Erythroblast (primary cell): ENCODE measurements at regions not wholly inside any gene's neighbourhood (a gene's known extent, or its start where the extent isn't known, plus 50 kb on each side); places are given as distances from the start of the nearest gene placed in this dataset.
A peak's percentile ranks its signal among the peaks of the same experiment; 100 is the strongest.
"Not testable (repeated sequence)": the region's sequence is repeated elsewhere in the genome, so short reads cannot be mapped to it uniquely, and the experiment has no call there.

Source experiments
- DNase-seq, 2 experiments: peaks; one replicate each; lab custom pipeline; 2025; lab: John Stamatoyannopoulos, UW
- GATA1 ChIP-seq: IDR thresholded peaks from 2 replicates; pipeline ENCODE4 v1.6.1; 2011; ENCODE audit warnings: low read depth, mild to moderate bottlenecking, control low read depth, low read length, moderate library complexity
- POLR2A ChIP-seq: IDR thresholded peaks from 2 replicates; pipeline ENCODE4 v1.6.1; 2011; ENCODE audit warnings: mild to moderate bottlenecking, low read length

GRCh38 chr7:114788706-114789105, 133.2 kb upstream of the MDFIC start:
- TF ChIP-seq GATA1 (no peak), POLR2A (no peak)
- no peak for DNase-seq

DNA sequence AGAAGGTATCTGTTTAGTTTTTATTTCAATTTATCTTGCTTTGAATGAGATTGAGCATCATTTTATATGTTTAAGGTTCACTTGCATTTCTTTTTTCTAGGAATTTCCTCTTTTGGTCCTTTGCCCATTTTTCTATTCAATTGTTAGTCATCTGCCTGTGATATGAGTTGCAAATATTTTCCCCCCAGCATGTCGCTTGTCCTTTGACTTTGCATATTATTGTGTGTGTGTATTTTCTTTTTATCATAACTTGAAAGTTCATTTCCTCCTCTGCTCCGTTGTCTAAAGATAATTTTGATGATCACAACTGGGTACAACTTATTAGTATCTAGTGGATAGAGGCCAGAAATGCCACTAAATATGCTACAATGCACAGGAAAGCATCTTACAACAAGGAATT, 132.7 kb upstream of the MDFIC start:
- no peak for DNase-seq
- TF ChIP-seq GATA1 (no peak), POLR2A (no peak)

DNA sequence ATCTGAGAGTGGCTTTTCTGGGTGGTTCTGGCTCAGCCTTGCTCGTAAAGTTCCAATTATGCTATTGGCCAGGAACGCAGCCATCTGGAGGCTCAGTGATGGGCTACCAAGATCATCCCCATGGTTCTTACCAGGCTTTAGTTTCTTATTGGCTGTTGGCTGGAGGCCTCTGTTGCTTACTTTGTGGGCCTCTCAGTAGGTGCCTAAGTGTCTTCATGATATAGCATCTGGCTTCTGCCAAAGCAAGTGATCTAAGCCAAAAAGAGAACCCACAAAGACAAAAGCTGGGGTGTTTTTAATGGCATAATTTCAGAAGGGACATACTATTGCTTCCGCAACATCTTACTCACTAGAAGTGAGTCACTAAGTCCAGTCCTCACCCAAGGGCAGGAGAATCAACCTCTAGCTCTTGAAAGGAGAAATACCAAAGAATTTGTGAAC, 132.0 kb upstream of the MDFIC start:
- TF ChIP-seq POLR2A (no peak), GATA1 (no peak)
- DNase-seq: no peak

- DNase-seq: no peak
- TF ChIP-seq POLR2A: no peak
- TF ChIP-seq GATA1: no peak
These were observed 131.4 kb upstream of the MDFIC start for GRCh38 chr7:114790521-114790920.

GRCh38 chr7:114791771-114792170, 130.1 kb upstream of the MDFIC start:
- peak; percentile 41 to 76 for DNase-seq
- no peak for TF ChIP-seq GATA1

DNA sequence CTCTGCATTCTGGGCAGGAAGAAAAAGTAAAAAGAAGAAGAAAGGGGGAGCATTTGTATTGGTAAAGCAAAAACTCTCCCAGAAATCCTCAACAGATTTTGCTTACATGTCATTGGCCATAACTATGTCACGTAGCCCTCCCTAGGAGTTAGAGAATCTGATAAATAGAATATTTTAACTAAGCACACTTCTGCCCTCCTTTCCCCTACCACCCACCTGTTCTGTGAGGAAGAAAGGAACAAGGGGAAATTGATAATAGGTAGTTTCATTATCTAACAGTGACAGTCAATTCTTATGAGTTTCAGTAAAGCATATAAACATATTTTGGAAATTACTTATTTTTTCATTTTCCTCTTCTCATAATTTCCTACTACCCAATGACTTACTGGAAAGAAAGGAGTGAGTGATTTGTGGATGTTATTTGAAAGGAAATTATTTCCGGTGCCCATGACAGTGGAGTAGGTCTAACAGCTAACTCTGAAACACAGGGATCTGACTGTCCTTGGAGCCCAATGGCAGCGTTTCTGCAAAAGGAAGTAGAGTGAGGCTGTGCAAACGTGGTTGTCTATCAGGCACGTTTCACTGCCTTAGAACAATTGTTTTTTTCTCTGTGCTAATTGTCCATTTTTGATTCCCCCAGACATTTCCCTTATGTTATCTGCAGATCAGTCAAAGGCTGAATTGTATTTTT, 128.6 kb upstream of the MDFIC start:
- TF ChIP-seq GATA1 (no peak), POLR2A (no peak)
- DNase-seq: no peak

DNA sequence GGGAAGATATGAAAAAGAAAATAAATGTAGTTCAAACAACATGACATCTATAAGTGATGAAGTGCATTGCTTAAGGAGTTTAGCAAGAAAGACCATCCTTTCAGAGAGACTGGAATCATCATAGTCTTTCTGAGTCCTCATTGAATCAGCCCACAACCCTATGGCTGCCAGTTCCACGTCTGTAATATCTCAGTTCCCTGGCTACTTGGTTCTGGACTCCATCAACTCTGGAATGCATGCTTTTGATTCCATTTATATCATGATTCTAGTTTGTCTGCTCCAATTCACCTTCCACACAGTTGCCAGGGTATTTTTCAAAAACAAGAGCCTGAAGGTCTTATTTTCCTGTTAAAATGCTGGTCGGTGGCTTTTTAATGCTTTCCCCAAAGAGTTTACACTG, 126.4 kb upstream of the MDFIC start:
- TF ChIP-seq POLR2A (no peak), GATA1 (no peak)
- no peak for DNase-seq

DNA sequence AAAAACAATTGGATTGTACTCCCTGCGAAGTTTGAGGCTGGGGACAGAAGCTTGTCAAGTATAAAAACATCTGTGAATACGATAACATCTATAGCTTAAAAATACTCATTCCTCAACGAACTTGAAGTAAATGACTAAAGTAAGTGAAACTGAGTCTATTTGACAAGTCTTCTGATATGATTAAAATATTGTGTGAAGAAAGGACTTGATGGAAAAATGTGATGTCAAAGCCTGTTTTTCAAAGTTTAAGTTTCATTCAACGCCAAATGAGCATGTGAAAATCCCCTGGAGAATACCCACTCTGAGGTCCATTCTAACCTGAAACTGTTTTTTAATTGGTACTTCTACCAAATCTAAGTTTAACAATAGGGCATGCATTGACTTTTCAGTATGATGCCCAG, 122.3 kb upstream of the MDFIC start:
- no peak for DNase-seq
- TF ChIP-seq GATA1 (no peak), POLR2A (no peak)

GRCh38 chr7:114802632-114803031, 119.3 kb upstream of the MDFIC start:
- no peak for DNase-seq
- no peak for TF ChIP-seq GATA1
- no peak for TF ChIP-seq POLR2A

GRCh38 chr7:114806590-114807162, 115.2 kb upstream of the MDFIC start:
- DNase-seq: peak in 1 of 2 experiments; percentile 30
- no peak for TF ChIP-seq GATA1
- TF ChIP-seq POLR2A: no peak

DNA sequence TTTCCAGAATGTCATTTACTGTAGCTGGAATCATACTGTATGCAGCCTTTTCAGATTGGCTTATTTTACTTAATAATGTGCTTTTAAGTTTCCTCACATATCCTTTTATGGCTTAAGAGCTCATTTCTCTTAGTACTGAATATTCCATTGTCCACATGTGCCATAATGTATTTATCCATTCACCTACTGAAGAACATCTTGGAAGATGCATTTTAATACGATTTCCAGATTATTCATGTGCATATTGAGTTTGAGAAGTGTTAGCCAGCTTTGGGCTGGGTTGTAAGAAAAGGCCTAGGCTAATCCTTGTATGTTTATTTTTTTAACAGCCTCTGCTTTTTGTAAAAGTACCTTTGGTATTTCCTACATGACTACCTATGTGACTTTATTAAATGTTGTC, 109.3 kb upstream of the MDFIC start:
- TF ChIP-seq GATA1: no peak
- TF ChIP-seq POLR2A: no peak
- no peak for DNase-seq

DNA sequence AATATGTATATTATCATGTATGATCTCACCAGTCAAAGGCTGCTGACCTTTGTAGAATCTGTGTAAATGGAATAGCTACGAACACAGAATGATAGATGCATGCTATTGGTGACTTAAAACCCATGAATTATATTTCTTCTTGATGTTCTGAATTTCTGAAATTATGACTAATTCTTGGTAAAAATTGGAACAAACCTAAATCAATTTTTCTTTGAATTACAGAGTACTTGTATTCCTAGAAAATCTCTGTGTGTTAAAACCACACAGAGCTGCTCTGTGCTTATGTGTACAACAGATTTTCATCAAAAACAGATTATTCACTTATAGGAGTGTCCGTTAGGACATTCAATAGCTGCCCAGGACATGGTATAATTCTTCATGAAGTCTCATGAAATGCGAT, 108.3 kb upstream of the MDFIC start:
- no peak for TF ChIP-seq POLR2A
- TF ChIP-seq GATA1: no peak
- no peak for DNase-seq

DNA sequence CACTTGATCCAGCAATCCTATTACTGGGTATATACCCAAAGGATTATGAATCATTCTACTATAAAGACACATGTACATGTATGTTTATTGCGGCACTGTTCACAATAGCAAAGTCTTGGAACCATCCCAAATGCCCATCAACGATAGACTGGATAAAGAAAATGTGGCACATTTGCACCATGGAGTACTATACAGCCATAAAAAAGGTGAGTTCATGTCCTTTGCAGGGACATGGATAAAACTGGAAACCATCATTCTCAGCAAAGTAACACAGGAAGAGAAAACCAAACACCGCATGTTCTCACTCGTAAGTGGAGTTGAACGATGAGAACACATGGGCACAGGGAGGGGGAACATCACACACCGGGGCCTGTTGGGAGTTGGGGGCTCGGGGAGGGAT, 104.9 kb upstream of the MDFIC start:
- not testable (repeated sequence) for DNase-seq

GRCh38 chr7:114818501-114818900, 103.4 kb upstream of the MDFIC start:
- DNase-seq: no peak
- TF ChIP-seq GATA1 (no peak), POLR2A (no peak)
